ENCODE measurements at regions not wholly inside any gene's neighbourhood (a gene's known extent, or its start where the extent isn't known, plus 50 kb on each side); places are given as distances from the start of the nearest gene placed in this dataset.

- no peak for TF ChIP-seq CTCF (IDR thresholded peaks at IDR 0.05; ENCODE audit: borderline replicate concordance, extremely low read depth, insufficient read depth)
These were observed 272.5 kb upstream of the TGFBR2 start for GRCh38 chr3:30333903-30334302.

GRCh38 chr3:30340500-30340899 lies 265.9 kb upstream of the TGFBR2 start:
- H3K4me3 ChIP-seq (ENCODE audit: low read length in 3 of 3), result no peak overlapping the region
- DNase-seq (no peak), FAIRE-seq (no peak)
- H3K4me1 ChIP-seq (ENCODE audit: control insufficient read depth in 2 of 3, insufficient read depth in 2 of 3, low read depth in 1 of 3, low read length in 3 of 3), result no peaks in the 10 kb centered on the region
- no peaks in the 10 kb centered on the region for H3K9me3 ChIP-seq (ENCODE audit: control insufficient read depth in 2 of 3, insufficient read depth in 1 of 3, low read length in 3 of 3)
- intact Hi-C loops (cut with DNase I), result no loop called here
- no peaks in the 10 kb centered on the region for H3K27me3 ChIP-seq (ENCODE audit: control insufficient read depth, insufficient read depth, low read length)
- H3K9ac ChIP-seq (ENCODE audit: low read length in 3 of 3), result no peak overlapping the region
- TF ChIP-seq CTCF (IDR thresholded peaks at IDR 0.05; ENCODE audit: borderline replicate concordance, extremely low read depth, insufficient read depth), result no peak
- H3K36me3 ChIP-seq (ENCODE audit: control insufficient read depth in 2 of 3, insufficient read depth in 3 of 3, low read length in 3 of 3), result no peaks in the 10 kb centered on the region
- no peak overlapping the region for H3K27ac ChIP-seq (ENCODE audit: low read depth in 2 of 2, low read length in 2 of 2)

More at GRCh38 chr3:30333903-30334302, 272.5 kb upstream of the TGFBR2 start:
- intact Hi-C loops (cut with DNase I), result no loop called here
- H3K9ac ChIP-seq (ENCODE audit: low read length in 3 of 3), result no peak overlapping the region
- DNase-seq, result no peak
- no peaks in the 10 kb centered on the region for H3K4me1 ChIP-seq (ENCODE audit: control insufficient read depth in 2 of 3, insufficient read depth in 2 of 3, low read depth in 1 of 3, low read length in 3 of 3)
- no peak for FAIRE-seq
- no peak overlapping the region for H3K4me3 ChIP-seq (ENCODE audit: low read length in 3 of 3)
- H3K27me3 ChIP-seq (ENCODE audit: control insufficient read depth, insufficient read depth, low read length), result no peaks in the 10 kb centered on the region
- H3K9me3 ChIP-seq (ENCODE audit: control insufficient read depth in 2 of 3, insufficient read depth in 1 of 3, low read length in 3 of 3), result no peaks in the 10 kb centered on the region
- no peak overlapping the region for H3K27ac ChIP-seq (ENCODE audit: low read depth in 2 of 2, low read length in 2 of 2)
- no peaks in the 10 kb centered on the region for H3K36me3 ChIP-seq (ENCODE audit: control insufficient read depth in 2 of 3, insufficient read depth in 3 of 3, low read length in 3 of 3)

GRCh38 chr3:30341079-30341478 lies 265.3 kb upstream of the TGFBR2 start:
- intact Hi-C loops (cut with DNase I), result no loop called here
- no peak for FAIRE-seq
- H3K27ac ChIP-seq (ENCODE audit: low read depth in 2 of 2, low read length in 2 of 2), result no peak overlapping the region
- no peak for DNase-seq
- TF ChIP-seq CTCF (IDR thresholded peaks at IDR 0.05; ENCODE audit: borderline replicate concordance, extremely low read depth, insufficient read depth), result no peak
- H3K36me3 ChIP-seq (ENCODE audit: control insufficient read depth in 2 of 3, insufficient read depth in 3 of 3, low read length in 3 of 3), result no peaks in the 10 kb centered on the region
- H3K4me3 ChIP-seq (ENCODE audit: low read length in 3 of 3), result no peak overlapping the region
- H3K27me3 ChIP-seq (ENCODE audit: control insufficient read depth, insufficient read depth, low read length), result no peaks in the 10 kb centered on the region
- no peaks in the 10 kb centered on the region for H3K4me1 ChIP-seq (ENCODE audit: control insufficient read depth in 2 of 3, insufficient read depth in 2 of 3, low read depth in 1 of 3, low read length in 3 of 3)
- H3K9ac ChIP-seq (ENCODE audit: low read length in 3 of 3), result no peak overlapping the region
- no peaks in the 10 kb centered on the region for H3K9me3 ChIP-seq (ENCODE audit: control insufficient read depth in 2 of 3, insufficient read depth in 1 of 3, low read length in 3 of 3)

- Histone ChIP-seq H3K36me3 (ENCODE audit: control insufficient read depth in 2 of 3, insufficient read depth in 3 of 3, low read length in 3 of 3) (no peaks in the 10 kb centered on the region), H3K27ac (ENCODE audit: low read depth in 2 of 2, low read length in 2 of 2) (no peak overlapping the region), H3K27me3 (ENCODE audit: control insufficient read depth, insufficient read depth, low read length) (no peaks in the 10 kb centered on the region), H3K4me3 (ENCODE audit: low read length in 3 of 3) (no peak overlapping the region), H3K9me3 (ENCODE audit: control insufficient read depth in 2 of 3, insufficient read depth in 1 of 3, low read length in 3 of 3) (no peaks in the 10 kb centered on the region), H3K4me1 (ENCODE audit: control insufficient read depth in 2 of 3, insufficient read depth in 2 of 3, low read depth in 1 of 3, low read length in 3 of 3) (no peaks in the 10 kb centered on the region), H3K9ac (ENCODE audit: low read length in 3 of 3) (no peak overlapping the region)
- intact Hi-C loops (cut with DNase I), result no loop called here
- FAIRE-seq (no peak), DNase-seq (no peak)
- TF ChIP-seq CTCF (IDR thresholded peaks at IDR 0.05; ENCODE audit: borderline replicate concordance, extremely low read depth, insufficient read depth), result no peak
These were observed 264.6 kb upstream of the TGFBR2 start for GRCh38 chr3:30341851-30342250.
